ENCODE measurements at regions not wholly inside any gene's neighbourhood (a gene's known extent, or its start where the extent isn't known, plus 50 kb on each side); places are given as distances from the start of the nearest gene placed in this dataset.
A peak's percentile ranks its signal among the peaks of the same experiment; 100 is the strongest.

DNA sequence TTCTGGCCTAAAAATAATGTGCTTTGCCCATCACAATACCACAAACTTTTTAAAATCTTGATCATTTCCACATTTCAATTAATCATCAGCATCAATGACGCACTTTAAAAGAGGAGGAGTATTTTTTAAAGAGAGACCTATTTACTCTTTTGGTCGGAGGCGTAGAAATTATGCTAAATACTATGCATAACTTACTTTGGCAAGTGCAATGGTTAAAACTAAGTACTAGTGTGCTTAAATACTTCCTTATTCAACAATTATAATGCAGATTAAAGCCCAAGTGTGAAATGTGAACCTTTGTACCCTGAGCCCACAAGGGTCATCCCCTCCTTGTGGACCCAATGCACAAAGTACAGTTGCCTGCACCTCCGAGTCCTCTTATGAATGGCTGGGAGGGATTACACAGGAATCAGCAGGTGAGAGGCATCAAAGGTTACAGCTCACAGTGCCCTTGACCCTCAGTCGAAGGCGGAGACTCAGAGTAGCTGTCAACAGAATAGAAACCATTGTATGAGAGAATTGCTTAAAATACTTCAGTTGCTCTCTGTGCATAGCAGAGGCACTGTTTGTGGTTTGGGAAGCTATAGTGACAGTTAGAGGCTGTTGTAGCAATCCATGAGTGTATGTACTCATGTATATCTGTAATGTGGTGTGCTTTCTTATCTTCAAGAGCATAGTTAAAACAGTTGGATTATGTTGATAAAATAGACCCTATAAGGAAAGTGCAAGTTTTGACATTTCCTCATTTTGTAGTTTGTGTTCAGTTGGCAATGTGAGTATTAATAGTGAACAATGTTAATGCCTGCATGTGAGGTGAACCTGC, 151.7 kb upstream of the ITGA4 start (continued):
- peak; percentile 94 for TF ChIP-seq HDAC1 (CRISPR knock-in tag; IDR thresholded peaks at IDR 0.05)
- TF ChIP-seq ZFYVE20 (CRISPR knock-in tag; IDR thresholded peaks at IDR 0.05; ENCODE audit: borderline replicate concordance, low read depth), result no peak
- TF ChIP-seq EEA1 (CRISPR knock-in tag; IDR thresholded peaks at IDR 0.05; ENCODE audit: borderline replicate concordance), result no peak
- TF ChIP-seq, protein P1, sequence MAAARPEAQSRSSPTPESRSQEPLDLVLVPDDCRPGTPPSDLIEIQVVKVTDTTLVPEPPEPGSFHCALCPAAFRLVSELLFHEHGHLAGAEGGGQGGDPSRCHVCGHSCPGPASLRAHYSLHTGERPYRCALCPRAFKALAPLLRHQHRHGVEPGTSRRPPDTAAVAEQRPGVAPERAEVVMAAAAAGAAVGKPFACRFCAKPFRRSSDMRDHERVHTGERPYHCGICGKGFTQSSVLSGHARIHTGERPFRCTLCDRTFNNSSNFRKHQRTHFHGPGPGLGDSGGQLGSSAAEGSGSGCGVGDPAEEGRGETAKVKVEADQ (CRISPR knock-in tag; IDR thresholded peaks at IDR 0.05; ENCODE audit: borderline replicate concordance), result no peak
- TF ChIP-seq, protein P2, sequence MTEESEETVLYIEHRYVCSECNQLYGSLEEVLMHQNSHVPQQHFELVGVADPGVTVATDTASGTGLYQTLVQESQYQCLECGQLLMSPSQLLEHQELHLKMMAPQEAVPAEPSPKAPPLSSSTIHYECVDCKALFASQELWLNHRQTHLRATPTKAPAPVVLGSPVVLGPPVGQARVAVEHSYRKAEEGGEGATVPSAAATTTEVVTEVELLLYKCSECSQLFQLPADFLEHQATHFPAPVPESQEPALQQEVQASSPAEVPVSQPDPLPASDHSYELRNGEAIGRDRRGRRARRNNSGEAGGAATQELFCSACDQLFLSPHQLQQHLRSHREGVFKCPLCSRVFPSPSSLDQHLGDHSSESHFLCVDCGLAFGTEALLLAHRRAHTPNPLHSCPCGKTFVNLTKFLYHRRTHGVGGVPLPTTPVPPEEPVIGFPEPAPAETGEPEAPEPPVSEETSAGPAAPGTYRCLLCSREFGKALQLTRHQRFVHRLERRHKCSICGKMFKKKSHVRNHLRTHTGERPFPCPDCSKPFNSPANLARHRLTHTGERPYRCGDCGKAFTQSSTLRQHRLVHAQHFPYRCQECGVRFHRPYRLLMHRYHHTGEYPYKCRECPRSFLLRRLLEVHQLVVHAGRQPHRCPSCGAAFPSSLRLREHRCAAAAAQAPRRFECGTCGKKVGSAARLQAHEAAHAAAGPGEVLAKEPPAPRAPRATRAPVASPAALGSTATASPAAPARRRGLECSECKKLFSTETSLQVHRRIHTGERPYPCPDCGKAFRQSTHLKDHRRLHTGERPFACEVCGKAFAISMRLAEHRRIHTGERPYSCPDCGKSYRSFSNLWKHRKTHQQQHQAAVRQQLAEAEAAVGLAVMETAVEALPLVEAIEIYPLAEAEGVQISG (CRISPR knock-in tag; IDR thresholded peaks at IDR 0.05), result peak; percentile 66
- peak; percentile 91 for TF ChIP-seq ISL2 (CRISPR knock-in tag; IDR thresholded peaks at IDR 0.05)
- TF ChIP-seq POLR2A (IDR thresholded peaks at IDR 0.05; ENCODE audit: insufficient read depth in 1 of 2, low read depth in 2 of 2, low read length in 2 of 2), result no peak
- TF ChIP-seq KAT7 (CRISPR knock-in tag; IDR thresholded peaks at IDR 0.05; ENCODE audit: borderline replicate concordance), result no peak
- no peak for TF ChIP-seq KMT2A (CRISPR knock-in tag; IDR thresholded peaks at IDR 0.05)
- TF ChIP-seq, protein P3, sequence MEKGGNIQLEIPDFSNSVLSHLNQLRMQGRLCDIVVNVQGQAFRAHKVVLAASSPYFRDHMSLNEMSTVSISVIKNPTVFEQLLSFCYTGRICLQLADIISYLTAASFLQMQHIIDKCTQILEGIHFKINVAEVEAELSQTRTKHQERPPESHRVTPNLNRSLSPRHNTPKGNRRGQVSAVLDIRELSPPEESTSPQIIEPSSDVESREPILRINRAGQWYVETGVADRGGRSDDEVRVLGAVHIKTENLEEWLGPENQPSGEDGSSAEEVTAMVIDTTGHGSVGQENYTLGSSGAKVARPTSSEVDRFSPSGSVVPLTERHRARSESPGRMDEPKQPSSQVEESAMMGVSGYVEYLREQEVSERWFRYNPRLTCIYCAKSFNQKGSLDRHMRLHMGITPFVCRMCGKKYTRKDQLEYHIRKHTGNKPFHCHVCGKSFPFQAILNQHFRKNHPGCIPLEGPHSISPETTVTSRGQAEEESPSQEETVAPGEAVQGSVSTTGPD (CRISPR knock-in tag; IDR thresholded peaks at IDR 0.05), result no peak
- no peak for TF ChIP-seq CHCHD3 (CRISPR knock-in tag; IDR thresholded peaks at IDR 0.05)
- TF ChIP-seq ZNF788 (CRISPR knock-in tag; IDR thresholded peaks at IDR 0.05; ENCODE audit: borderline replicate concordance), result peak; percentile 70; the same call in 1 of the 2 replicates
- TF ChIP-seq ZNF350 (CRISPR knock-in tag; IDR thresholded peaks at IDR 0.05; ENCODE audit: borderline replicate concordance, low read depth), result peak; percentile 63; the same call in 1 of the 2 replicates
- TF ChIP-seq BRCA1 (CRISPR knock-in tag; IDR thresholded peaks at IDR 0.05), result peak; percentile 70; the same call in 1 of the 2 replicates
- TF ChIP-seq, protein P4, sequence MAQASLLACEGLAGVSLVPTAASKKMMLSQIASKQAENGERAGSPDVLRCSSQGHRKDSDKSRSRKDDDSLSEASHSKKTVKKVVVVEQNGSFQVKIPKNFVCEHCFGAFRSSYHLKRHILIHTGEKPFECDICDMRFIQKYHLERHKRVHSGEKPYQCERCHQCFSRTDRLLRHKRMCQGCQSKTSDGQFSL (CRISPR knock-in tag; IDR thresholded peaks at IDR 0.05), result no peak
- TF ChIP-seq, protein P5, sequence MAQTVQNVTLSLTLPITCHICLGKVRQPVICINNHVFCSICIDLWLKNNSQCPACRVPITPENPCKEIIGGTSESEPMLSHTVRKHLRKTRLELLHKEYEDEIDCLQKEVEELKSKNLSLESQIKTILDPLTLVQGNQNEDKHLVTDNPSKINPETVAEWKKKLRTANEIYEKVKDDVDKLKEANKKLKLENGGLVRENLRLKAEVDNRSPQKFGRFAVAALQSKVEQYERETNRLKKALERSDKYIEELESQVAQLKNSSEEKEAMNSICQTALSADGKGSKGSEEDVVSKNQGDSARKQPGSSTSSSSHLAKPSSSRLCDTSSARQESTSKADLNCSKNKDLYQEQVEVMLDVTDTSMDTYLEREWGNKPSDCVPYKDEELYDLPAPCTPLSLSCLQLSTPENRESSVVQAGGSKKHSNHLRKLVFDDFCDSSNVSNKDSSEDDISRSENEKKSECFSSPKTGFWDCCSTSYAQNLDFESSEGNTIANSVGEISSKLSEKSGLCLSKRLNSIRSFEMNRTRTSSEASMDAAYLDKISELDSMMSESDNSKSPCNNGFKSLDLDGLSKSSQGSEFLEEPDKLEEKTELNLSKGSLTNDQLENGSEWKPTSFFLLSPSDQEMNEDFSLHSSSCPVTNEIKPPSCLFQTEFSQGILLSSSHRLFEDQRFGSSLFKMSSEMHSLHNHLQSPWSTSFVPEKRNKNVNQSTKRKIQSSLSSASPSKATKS (CRISPR knock-in tag; IDR thresholded peaks at IDR 0.05), result no peak
- 0 out of 2 replicates have a peak, but pooled peaks have one; percentile 32 for TF ChIP-seq ZNF746 (CRISPR knock-in tag; IDR thresholded peaks at IDR 0.05)
- TF ChIP-seq NCOR1 (IDR thresholded peaks at IDR 0.05; ENCODE audit: borderline replicate concordance, low read length), result peak; percentile 100
- TF ChIP-seq MIER3 (CRISPR knock-in tag; IDR thresholded peaks at IDR 0.05; ENCODE audit: borderline replicate concordance), result peak; percentile 86
- TF ChIP-seq KLF13 (CRISPR knock-in tag; IDR thresholded peaks at IDR 0.05), result no peak
- TF ChIP-seq MBNL3 (CRISPR knock-in tag; conservative IDR thresholded peaks at IDR 0.05), result 0 out of 2 replicates have a peak, but pooled peaks have one; percentile 75
- no peak for TF ChIP-seq SMAD9 (CRISPR knock-in tag; IDR thresholded peaks at IDR 0.05)

Data from HepG2 (cell line).